DMS53 treated with DMSO at 0.1 percent for 48 hours (cell line): ENCODE measurements at regions not wholly inside any gene's neighbourhood (a gene's known extent, or its start where the extent isn't known, plus 50 kb on each side); places are given as distances from the start of the nearest gene placed in this dataset.

ENCODE experiments used
- DNase-seq: peaks from one replicate; lab custom pipeline; 2025; ENCODE audit not compliant: unreplicated experiment; lab: John Stamatoyannopoulos, UW

- no peak for DNase-seq
These were observed 58.6 kb downstream of the TMEM17 start for GRCh38 chr2:62447411-62447810.

DNA sequence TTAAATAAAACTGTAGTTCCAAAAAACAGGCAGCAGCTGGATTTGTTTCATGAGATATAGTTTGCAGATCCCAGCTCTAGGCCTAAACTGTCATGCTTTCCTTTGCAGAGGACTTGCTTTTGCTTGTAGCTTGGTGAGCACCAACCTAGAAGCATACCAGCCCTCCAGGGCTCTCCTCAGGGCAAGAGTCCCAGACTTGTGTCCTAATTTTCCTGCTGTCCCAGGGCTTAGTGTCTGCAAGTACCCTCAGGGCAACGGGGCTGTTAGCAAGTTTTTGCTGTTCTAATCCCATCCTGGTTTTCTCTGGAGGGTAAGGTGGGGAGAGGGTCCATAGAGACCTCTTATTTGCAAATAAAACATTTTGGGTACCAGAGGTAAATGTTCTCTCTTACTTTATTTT, 59.5 kb downstream of the TMEM17 start:
- no peak for DNase-seq

- DNase-seq: no peak
These were observed 62.1 kb downstream of the TMEM17 start for GRCh38 chr2:62443886-62444285.

DNA sequence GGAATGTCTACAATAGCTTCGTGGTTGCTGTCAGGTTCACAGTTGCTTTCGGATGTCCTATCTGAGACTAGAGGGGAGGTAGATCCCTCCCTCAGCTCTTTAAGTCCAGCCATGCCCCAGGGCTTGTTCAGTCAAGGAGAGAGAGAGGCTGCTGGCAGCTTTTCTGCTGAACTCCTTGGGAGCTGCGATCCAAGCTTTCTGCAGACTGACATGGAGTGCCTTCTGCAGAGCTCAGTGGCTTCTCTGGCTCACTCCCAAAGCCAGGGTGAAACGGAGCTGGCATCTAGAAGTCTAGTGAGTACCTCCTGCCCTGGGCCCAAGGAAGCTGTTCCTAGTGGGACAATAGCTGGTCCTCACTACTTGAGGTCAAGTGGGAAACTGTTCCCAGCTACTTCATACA, 62.5 kb downstream of the TMEM17 start:
- no peak for DNase-seq

GRCh38 chr2:62441824-62442223, 64.2 kb downstream of the TMEM17 start:
- no peak for DNase-seq

GRCh38 chr2:62441421-62441820, 64.6 kb downstream of the TMEM17 start:
- DNase-seq: no peak

- no peak for DNase-seq
These were observed 65.6 kb downstream of the TMEM17 start for GRCh38 chr2:62440281-62440946.

DNA sequence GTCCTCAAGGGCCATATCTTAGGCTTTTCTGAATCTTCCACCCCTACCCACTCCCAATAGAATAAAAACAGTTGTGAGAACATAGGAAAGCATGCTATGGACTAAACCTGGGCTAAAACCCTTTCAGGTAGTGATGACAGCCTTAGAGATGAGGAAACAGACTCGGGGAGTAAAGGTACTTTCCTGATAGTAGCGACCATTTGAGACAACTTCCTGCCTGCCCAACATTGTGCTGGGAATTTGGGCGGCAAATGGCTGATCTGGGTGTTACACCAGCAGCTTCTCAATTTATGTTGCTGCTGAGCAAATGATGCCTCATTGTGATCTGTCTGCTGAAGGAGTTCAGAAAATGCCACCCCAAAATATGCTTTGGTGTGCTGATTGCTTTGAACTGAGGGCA, 66.6 kb downstream of the TMEM17 start:
- DNase-seq: no peak

- DNase-seq: no peak
These were observed 68.2 kb downstream of the TMEM17 start for GRCh38 chr2:62437785-62438184.

DNA sequence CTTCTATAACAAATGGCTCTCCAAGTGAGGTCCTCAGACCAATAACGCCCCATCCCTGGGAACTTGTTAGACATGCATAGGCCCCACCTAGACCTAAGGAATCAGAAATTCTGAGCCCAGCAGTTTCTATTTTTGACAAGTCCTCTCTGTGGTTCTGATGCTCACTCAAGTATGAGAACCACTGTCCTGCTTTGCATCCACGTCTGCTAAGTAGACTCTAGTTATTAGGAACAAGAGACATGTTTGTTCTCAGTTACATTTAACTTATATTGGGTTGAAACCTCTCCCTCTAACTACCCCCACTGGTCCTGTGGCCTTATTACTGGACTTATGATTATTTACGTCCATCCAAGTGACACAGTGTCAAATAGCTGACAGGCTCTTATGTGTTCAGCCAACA, 70.3 kb downstream of the TMEM17 start:
- no peak for DNase-seq

DNA sequence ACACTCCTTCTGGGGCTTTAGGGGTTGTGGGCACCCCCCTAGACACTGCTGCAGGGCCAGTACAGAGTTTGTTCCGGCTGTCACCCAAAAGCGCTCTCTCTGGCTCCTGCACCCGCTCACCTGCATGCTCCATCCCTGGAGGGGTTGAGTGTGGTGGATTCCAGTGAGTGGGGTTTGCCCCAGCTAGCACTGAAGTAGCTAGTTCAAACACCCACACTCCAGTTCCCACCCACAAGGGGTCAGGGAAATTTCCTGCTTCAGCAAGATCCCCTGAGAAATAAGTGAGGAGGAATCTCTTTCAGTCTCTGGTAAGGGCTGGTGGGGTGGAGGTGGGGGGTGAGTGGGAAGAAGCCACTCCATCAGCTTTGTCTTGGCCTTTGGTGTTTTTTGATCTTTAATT, 73.6 kb downstream of the TMEM17 start:
- DNase-seq: no peak

DNA sequence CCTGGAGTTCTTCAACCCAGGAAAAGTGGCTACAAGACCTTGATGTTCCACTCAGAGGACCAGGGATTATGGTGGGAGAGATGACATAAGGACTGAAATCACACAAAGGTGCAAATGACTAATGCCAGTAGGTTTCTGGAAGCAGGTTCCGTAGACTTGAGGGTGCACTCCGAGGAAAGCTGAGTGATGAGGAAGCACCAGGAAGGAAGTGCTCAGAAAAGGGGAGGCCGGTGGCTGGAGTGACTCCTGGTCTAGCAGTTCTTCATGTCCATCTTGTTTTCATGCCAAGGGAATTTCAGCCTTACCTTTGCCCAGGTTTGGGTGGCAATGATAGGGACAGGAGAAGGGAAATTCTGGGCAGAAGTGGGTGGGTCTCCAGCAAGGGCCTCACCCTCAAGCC, 74.5 kb downstream of the TMEM17 start:
- no peak for DNase-seq

GRCh38 chr2:62430146-62430545, 75.8 kb downstream of the TMEM17 start:
- no peak for DNase-seq

- no peak for DNase-seq
These were observed 78.8 kb downstream of the TMEM17 start for GRCh38 chr2:62427146-62427545.

GRCh38 chr2:62426154-62426912, 79.7 kb downstream of the TMEM17 start:
- DNase-seq: no peak

- DNase-seq: no peak
These were observed 80.3 kb downstream of the TMEM17 start for GRCh38 chr2:62425684-62426083.

- DNase-seq: no peak
These were observed 81.1 kb downstream of the TMEM17 start for GRCh38 chr2:62424899-62425298.

DNA sequence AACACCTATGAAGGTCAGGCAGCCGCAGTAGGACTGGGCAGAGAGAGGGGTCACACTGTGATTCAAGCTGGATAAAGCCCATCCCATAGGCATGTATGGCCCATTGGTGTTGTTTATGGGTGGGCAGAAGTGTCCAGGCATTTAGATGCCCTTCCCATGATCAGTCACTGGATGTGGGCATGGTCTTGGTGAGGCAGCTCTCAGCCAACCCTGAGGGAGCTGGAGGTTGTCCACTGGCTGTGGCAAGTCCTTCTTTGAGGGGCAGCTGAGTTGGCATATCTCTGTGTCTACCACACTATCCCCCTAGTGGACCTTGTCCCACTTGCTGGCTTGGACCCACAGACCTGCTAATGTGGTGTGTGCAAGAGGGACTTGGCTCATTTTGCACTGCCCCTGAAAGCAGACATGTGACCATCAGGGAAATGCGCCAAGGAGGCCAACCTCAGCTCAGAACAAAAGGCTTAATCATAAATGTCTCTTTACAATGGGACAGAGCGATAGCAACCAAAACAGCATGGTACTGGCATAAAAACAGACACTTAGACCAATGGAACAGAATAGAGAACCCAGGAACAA, 82.0 kb downstream of the TMEM17 start:
- no peak for DNase-seq

DNA sequence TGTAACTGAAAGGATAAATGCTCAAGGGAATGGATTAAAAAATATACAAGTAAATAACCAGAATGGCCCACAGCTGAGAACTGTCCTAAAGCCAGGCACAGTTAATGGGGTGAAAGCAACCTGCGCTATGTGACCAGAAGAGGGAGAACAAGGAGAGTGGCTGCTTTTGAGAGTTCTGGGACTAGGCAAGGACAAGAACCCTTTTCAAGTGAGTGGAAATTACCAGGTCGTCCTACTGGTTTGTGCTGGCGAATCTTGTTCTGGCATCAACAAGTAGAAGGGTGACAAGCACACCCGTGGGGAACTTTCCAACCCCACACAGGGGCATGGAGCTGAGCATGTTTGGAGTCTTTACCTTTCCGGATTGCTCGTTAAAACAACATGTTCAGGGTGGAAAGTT, 82.8 kb downstream of the TMEM17 start:
- no peak for DNase-seq

- DNase-seq: no peak
These were observed 90.5 kb downstream of the TMEM17 start for GRCh38 chr2:62415518-62415917.

- DNase-seq: no peak
These were observed 91.0 kb downstream of the TMEM17 start for GRCh38 chr2:62415019-62415431.

DNA sequence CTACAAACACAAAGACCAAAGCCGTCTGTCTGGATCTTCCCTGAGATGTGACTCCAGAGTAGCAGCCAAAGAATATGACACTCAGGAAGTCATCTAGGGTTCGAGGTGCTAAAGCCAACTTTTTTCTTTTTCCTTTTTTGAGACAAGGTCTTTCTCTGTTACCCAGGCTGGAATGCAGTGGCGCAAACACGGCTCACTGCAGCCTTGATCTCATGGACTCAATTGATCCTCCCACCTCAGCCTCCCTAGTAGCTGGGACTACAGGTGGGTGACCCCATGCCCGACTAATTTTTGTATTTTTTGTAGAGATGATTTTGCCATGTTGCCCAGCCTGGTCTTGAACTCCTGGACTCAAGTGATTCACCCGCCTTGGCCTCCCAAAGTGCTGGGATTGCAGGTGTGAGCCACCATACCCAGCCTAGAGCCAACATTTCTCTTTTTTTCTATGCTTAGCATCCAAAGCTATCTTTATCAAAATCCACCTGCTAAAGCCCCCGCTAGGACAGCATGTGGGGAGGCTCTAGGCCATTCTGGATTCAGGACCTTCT, 92.8 kb downstream of the TMEM17 start:
- no peak for DNase-seq
